Stimulated activated CD4-positive, alpha-beta T cell treated with anti-CD3 and anti-CD28 coated beads, Interleukin-15, amount 100 ng/mL, for 48 hours (primary cell): ENCODE measurements at regions not wholly inside any gene's neighbourhood (a gene's known extent, or its start where the extent isn't known, plus 50 kb on each side); places are given as distances from the start of the nearest gene placed in this dataset.

Experiments
- DNase-seq, 2 donors: peaks; one replicate each; pipeline ENCODE4 v3.0.0-alpha.2; 2020; ENCODE audit warnings: low read depth in 2 of 2

DNA sequence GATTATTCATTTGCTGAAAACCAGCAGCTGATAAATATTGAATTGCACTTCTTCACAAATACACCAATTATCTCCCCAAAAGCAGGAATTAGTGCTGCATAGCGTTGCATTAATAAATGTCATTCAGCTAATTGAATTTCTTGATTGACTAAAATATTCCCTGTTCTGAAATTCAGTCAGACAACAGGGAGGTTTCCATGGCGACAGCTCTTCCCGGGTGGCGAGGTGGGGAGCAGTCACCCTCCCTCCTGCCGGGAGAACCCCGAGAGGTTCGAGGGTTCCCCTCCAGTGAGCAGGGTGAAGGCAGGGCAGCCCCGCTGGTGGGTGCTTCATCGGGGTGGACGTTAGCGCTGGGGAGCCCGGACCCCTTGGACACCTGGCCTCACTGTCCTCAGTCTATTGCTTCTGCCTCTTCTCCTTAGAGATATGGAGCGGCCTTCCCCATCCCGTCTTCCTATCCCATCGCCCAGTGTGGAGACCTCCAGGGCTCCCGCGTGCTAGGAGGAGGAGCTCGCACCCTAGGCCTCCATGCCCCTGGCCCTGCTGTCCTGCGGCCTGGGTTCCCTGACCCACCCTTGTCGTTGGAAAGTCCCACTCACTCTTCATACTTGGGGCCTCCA lies 983.5 kb downstream of the BRD1 start:
- no peak for DNase-seq

DNA sequence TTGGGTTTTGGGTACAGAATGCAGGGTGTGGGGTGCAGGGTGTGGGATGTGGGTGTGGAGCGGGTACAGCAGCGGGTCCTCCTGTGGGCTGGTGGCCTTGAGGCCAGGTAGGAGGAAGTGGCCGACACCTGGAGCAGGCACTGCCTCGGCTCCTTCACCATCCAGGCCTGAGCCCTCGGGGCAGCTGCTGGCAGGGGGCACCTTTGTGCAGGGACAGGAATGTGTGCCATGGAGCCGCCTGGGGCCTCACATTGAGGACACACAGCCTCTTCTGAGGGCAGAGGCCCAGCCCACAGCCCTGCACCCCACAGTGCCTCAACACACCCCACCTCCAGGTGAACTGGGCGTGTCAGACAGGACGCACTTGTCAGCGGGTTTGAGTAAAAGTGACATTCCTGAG lies 984.0 kb downstream of the BRD1 start:
- DNase-seq: no peak

- DNase-seq: no peak
These were observed 984.7 kb downstream of the BRD1 start for GRCh38 chr22:48842976-48843375.

- DNase-seq: no peak
These were observed 985.1 kb downstream of the BRD1 start for GRCh38 chr22:48842583-48842945.

- DNase-seq: no peak
These were observed 985.6 kb downstream of the BRD1 start for GRCh38 chr22:48841881-48842582.

- DNase-seq: no peak
These were observed 987.3 kb downstream of the BRD1 start for GRCh38 chr22:48840112-48840949.

DNA sequence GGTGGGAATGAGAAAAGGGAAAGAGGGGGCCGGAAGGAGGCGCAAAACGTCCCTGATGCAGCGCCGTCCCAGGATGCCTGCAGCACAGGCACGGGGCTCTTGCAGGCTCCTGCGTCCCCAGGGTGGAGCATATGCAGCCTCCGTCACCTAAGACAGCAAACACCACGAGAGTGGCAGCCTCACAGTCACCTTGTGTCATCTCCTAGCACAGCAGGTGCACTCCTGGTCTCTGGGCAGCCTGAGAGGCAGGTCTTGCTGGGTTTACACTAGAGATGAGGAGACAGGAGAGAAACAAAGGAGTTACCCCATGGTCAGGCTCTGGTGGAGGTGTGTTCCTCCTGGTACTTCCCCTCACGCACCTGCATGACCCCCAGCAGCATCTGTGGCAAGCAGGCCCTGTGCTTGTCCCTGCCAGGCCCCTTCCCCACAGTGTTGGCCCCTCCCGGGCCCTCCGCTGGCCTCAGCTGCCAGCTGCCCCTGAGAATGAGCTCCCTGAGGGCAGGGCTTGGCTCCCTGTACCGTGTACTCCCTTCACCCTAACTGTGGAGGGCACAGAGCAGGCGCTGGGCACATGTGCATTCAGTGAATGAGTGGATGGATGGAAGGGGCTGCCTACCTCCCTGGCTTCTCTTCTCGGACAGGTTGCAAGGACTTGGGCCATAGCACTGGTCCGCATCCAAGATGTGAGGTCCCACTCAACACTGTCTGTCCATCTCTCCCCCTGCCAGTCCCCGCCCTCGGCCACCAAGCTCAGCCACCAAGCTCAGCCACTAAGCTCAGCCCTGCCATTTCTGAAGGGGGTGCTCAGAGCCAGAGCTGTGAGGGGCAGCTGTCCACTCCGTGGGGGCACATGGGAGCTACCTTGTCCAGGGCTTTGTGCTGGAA lies 988.6 kb downstream of the BRD1 start:
- no peak for DNase-seq

- DNase-seq: no peak
These were observed 989.3 kb downstream of the BRD1 start for GRCh38 chr22:48838376-48838775.

DNA sequence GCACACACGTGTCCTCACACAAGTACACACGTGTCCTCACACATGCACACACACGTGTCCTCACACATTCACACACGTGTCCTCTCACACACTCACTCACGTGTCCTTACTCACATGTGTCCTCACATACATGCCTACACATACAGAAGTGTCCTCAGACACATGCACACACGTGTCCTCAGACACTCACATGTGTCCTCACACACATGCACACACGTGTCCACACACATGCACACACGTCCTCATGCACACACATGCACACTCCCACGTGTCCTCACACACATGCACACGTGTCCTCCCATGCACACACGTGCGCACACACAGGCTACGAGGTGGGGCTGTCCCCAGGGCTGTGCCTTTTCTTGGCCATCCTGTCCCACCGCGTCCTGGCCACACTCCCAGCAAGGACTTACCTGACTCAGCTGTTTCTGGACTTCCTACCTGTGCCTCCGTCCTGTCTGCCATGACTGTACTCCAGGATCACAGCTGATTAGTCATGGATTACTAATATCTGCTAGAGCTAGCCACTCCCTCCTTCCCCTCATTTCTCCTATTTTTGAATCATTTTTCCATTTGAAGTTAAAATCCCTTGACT lies 990.2 kb downstream of the BRD1 start:
- no peak for DNase-seq

DNA sequence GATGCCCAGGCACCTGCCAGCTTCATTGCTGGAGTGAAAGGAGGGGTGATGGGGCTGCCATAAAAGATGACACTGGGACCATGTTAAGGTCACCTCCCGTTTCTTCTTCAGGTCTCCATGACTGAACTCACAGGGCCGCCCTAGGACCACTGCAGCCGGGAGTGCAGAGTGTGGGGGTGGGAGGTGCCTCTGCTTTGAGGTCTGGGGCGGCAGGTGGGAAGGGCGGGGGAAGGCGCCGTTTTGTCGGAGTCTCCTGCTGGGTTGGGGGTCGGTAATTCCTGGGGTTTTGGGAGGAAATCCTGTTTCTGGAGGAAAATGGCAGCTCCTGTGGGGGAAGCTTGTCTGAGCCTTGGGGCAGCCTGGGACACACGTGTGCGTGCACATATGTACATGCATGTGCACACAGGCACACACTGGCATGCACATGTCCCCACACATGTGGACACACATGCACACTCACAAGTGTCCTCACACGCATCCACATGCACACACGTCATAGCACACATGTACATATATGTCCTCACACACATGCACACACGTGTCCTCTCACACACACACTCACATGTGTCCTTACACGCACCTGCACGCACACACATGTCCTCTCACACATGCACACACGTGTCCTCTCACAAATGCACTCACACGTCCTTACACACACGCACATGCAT lies 990.9 kb downstream of the BRD1 start:
- DNase-seq: no peak

DNA sequence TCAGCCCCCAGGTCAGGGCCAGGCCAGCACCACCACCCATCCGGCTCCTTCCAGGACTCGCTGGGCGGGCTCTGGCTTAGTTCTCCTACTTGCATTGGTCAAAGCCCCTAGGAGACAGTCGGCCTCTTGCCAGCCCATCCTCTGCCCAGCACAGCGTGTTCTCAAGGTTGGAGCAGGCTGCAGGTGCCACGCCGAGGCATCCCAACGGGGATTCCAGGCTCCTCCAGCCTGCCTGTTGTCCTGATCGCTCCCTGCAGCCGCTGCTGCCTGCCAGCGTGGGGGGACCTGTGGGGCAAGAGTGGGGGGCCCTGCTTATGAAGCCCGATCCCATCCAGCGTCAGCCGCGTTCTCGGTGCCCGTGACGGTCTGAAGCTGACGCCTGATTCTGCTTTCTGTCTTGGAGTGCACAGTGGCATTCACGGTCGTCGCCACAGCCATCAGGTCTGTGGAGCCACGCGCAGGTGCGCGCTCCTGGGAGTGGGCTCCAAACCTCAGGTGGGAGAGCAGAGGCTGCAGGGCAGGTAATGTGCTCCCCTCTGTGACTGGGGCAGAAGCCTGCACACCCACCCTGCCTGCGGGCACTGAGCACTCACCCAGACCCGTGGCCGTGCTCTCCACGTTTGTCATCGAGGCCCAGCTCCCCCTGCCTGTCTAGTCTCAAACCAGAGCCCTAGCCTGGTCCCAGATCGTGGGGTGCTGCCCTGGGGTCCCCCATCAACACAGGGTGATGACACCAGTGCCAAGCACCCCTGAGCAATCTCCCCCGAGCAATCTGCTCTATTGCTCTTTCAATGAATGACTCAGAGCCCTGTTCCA lies 991.6 kb downstream of the BRD1 start:
- DNase-seq: no peak

GRCh38 chr22:48835364-48835763 lies 992.3 kb downstream of the BRD1 start:
- DNase-seq: no peak

- DNase-seq: no peak
These were observed 993.3 kb downstream of the BRD1 start for GRCh38 chr22:48834404-48834803.

- peak; percentile 8 to 21 for DNase-seq
These were observed 995.1 kb downstream of the BRD1 start for GRCh38 chr22:48832592-48832991.

DNA sequence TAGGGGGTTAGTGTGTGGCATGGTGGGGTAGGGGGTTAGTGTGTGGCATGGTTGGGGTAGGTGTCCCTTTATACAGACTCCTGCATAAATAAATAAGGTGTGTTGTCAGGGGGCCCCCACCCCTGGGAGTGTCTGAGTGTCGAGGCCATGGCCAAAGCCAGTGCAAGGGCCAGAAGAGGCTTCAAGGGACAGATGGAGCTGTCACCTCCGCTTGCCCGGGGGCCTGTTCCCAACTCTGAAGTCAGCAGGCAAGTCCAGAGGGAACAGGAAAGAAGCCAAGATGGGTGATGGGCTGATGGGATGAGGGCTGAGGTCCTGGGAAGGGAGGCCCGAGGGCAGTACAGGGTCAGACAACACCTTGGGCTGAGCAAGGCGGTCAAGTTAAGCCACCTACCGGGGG lies 997.8 kb downstream of the BRD1 start:
- no peak for DNase-seq

DNA sequence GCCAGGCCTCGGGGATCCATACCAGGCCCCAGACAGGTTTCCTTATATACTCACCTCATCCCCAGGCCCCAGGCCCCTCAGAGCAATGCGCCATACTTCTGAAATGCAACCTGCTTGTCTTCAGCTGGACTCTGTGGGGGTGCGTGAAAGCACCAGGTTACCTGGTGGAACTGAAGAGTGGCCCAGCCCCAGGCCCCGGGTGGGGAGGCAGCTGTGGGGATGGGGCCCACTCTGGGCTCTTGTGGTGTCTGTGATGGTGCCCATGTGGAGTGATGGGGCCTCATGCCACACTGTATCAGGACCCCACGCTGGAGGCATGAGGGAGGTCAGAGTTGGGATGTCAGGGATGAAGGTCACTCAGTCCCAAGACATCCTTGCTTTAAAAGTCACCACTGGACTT lies 999.0 kb downstream of the BRD1 start:
- no peak for DNase-seq

DNA sequence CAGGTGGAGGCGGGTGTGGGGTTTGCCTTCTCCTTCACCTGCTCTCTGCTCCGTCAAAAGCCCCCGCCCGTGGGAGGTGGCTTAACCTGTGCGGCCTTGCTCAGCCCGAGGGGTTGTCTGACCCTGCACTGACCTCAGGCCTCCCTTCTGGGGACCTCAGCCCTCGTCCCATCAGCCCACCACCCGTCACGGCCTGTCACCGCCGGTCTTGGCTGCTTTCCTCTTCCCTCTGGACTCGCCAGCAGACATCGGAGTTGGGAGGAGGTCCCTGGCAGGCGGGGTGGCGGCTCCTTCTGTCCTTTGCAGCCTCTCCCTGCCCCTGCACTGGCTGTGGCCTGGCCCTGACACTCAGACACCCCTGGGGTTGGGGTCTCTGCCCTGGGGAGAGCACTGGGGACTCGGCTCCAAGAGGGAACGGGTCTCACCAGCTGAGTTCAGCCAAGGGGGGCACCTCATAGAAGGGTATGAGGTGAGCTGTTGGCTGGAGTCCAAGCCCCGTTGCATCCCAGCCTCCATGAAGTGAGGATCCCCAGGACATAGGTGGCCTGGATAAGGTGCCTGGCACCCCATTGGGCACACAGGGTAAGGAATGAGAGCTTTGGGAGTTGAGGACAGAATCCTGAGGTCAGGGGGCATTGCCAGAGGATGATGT lies 999.6 kb downstream of the BRD1 start:
- DNase-seq: no peak

DNA sequence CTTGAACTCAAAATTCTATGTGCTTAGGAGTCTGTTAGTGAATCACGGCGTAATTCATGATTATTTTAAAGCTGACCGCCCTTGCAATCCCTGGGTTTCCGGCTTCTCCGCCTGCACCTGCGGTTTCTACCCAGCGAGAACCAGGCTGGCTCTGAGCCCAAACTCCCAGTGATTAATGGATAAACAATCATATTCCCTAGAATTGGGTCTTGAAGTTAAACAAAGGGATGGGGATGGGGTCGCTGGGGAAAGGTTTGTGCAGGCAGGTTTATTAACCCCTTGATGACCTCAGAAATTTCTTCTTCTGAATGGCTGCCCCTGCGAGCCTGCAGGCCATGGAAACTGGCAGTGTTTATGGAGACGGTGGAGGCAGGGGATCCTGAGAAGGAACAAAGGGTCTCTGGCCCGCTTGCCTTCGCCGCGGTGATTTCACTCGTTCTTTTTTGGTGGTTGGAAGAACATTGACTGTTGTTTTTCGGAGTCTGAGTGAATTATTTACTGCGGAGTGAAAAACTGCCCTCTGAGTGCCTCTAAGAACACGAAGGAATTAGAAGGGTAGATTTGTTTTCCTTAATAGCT lies 1000.3 kb downstream of the BRD1 start:
- DNase-seq: no peak

- DNase-seq: no peak
These were observed 1001.1 kb downstream of the BRD1 start for GRCh38 chr22:48826546-48826945.
